ENCODE measurements at regions not wholly inside any gene's neighbourhood (a gene's known extent, or its start where the extent isn't known, plus 50 kb on each side); places are given as distances from the start of the nearest gene placed in this dataset.

GRCh38 chr15:24745290-24745689, 69.7 kb downstream of the NPAP1 start:
- no peak overlapping the region for H3K9ac ChIP-seq (ENCODE audit: low read length)
- H3K9me2 ChIP-seq (ENCODE audit: insufficient read depth, low read length) = no peaks in the 10 kb centered on the region
- no peak overlapping the region for H3K4me3 ChIP-seq (ENCODE audit: low read length)
- no peaks in the 10 kb centered on the region for H3K36me3 ChIP-seq (ENCODE audit: insufficient read depth, low read length)
- no peak overlapping the region for H3K27ac ChIP-seq (ENCODE audit: low read length)
- TF ChIP-seq EZH2 (IDR thresholded peaks at IDR 0.05; ENCODE audit: borderline replicate concordance, insufficient read depth, low read length, poor library complexity, severe bottlenecking) (no peak), EP300 (conservative IDR thresholded peaks at IDR 0.05; ENCODE audit: poor library complexity, severe bottlenecking) (no peak), MXI1 (conservative IDR thresholded peaks at IDR 0.05; ENCODE audit: poor library complexity, severe bottlenecking) (no peak), POLR2AphosphoS5 (IDR thresholded peaks at IDR 0.05) (no peak), SMC3 (conservative IDR thresholded peaks at IDR 0.05; ENCODE audit: poor library complexity) (no peak), REST (IDR thresholded peaks at IDR 0.05; ENCODE audit: borderline replicate concordance) (no peak), TAF1 (IDR thresholded peaks at IDR 0.05; ENCODE audit: low read depth) (no peak), RAD21 (conservative IDR thresholded peaks at IDR 0.05) (no peak)
- TF ChIP-seq, protein P1, sequence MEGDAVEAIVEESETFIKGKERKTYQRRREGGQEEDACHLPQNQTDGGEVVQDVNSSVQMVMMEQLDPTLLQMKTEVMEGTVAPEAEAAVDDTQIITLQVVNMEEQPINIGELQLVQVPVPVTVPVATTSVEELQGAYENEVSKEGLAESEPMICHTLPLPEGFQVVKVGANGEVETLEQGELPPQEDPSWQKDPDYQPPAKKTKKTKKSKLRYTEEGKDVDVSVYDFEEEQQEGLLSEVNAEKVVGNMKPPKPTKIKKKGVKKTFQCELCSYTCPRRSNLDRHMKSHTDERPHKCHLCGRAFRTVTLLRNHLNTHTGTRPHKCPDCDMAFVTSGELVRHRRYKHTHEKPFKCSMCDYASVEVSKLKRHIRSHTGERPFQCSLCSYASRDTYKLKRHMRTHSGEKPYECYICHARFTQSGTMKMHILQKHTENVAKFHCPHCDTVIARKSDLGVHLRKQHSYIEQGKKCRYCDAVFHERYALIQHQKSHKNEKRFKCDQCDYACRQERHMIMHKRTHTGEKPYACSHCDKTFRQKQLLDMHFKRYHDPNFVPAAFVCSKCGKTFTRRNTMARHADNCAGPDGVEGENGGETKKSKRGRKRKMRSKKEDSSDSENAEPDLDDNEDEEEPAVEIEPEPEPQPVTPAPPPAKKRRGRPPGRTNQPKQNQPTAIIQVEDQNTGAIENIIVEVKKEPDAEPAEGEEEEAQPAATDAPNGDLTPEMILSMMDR (IDR thresholded peaks at IDR 0.05; ENCODE audit: poor library complexity, severe bottlenecking) = no peak
- no peaks in the 10 kb centered on the region for H3K79me2 ChIP-seq (replicated peaks; ENCODE audit: insufficient read depth, low read length)
- no peak overlapping the region for H3K4me2 ChIP-seq (ENCODE audit: low read length)
- H3K27me3 ChIP-seq (ENCODE audit: insufficient read depth, low read depth, low read length) = no peaks in the 10 kb centered on the region
- H2AFZ ChIP-seq (ENCODE audit: low read depth, low read length) = no peak overlapping the region
- no peaks in the 10 kb centered on the region for H3F3A ChIP-seq (ENCODE audit: insufficient read depth, low read length, poor library complexity, severe bottlenecking)
- no peaks in the 10 kb centered on the region for H4K20me1 ChIP-seq (ENCODE audit: insufficient read depth)
- no peaks in the 10 kb centered on the region for H3K9me3 ChIP-seq (ENCODE audit: low read length)

DNA sequence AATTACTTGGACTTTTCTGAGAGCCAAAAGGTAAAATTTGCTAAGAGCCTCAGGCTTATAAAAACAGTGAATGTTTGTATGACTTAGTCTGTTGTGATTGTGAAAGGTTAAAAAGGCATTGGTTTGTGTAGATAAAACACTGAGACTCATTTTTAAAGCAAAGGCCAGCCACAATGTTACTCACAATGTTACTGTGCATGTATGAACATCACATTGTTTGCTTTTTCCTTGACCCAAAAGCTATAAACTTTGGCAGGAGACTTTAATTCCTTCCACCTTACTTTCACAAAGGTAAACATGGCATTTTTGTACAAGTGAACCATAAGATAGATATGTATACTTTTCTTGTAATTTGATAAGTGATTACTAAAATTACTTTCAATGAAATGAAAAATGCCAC, 70.5 kb downstream of the NPAP1 start:
- no peak overlapping the region for H3K27ac ChIP-seq (ENCODE audit: low read length)
- H3K9me2 ChIP-seq (ENCODE audit: insufficient read depth, low read length) = no peaks in the 10 kb centered on the region
- H4K20me1 ChIP-seq (ENCODE audit: insufficient read depth) = no peaks in the 10 kb centered on the region
- no peak for TF ChIP-seq RAD21 (conservative IDR thresholded peaks at IDR 0.05)
- TF ChIP-seq TAF1 (IDR thresholded peaks at IDR 0.05; ENCODE audit: low read depth) = no peak
- TF ChIP-seq POLR2AphosphoS5 (IDR thresholded peaks at IDR 0.05) = no peak
- no peak for TF ChIP-seq EZH2 (IDR thresholded peaks at IDR 0.05; ENCODE audit: borderline replicate concordance, insufficient read depth, low read length, poor library complexity, severe bottlenecking)
- TF ChIP-seq EP300 (conservative IDR thresholded peaks at IDR 0.05; ENCODE audit: poor library complexity, severe bottlenecking) = no peak
- no peak for TF ChIP-seq MXI1 (conservative IDR thresholded peaks at IDR 0.05; ENCODE audit: poor library complexity, severe bottlenecking)
- no peak for TF ChIP-seq REST (IDR thresholded peaks at IDR 0.05; ENCODE audit: borderline replicate concordance)
- no peak for TF ChIP-seq SMC3 (conservative IDR thresholded peaks at IDR 0.05; ENCODE audit: poor library complexity)
- TF ChIP-seq, protein P1 (IDR thresholded peaks at IDR 0.05; ENCODE audit: poor library complexity, severe bottlenecking) = no peak
- no peak overlapping the region for H3K4me3 ChIP-seq (ENCODE audit: low read length)
- H2AFZ ChIP-seq (ENCODE audit: low read depth, low read length) = no peak overlapping the region
- H3K79me2 ChIP-seq (replicated peaks; ENCODE audit: insufficient read depth, low read length) = no peaks in the 10 kb centered on the region
- H3K36me3 ChIP-seq (ENCODE audit: insufficient read depth, low read length) = no peaks in the 10 kb centered on the region
- no peak overlapping the region for H3K4me2 ChIP-seq (ENCODE audit: low read length)
- H3K9me3 ChIP-seq (ENCODE audit: low read length) = no peaks in the 10 kb centered on the region
- H3K27me3 ChIP-seq (ENCODE audit: insufficient read depth, low read depth, low read length) = no peaks in the 10 kb centered on the region
- no peaks in the 10 kb centered on the region for H3F3A ChIP-seq (ENCODE audit: insufficient read depth, low read length, poor library complexity, severe bottlenecking)
- H3K9ac ChIP-seq (ENCODE audit: low read length) = no peak overlapping the region

Data from neural cell (in vitro differentiated cells).